KMS-11 (cell line): ENCODE measurements at regions not wholly inside any gene's neighbourhood (a gene's known extent, or its start where the extent isn't known, plus 50 kb on each side); places are given as distances from the start of the nearest gene placed in this dataset.

Experiments used
- H2AFZ ChIP-seq: fragments of 200-600 bp; sonication (generic); 2 replicates; pipeline ENCODE4 v1.6.1; 2016; ENCODE audit warnings: antibody characterized with exemption, mixed run types, low read depth
- H3K27ac ChIP-seq: fragments of 200-600 bp; sonication (generic); 2 replicates; pipeline ENCODE4 v1.6.1; 2016; ENCODE audit warnings: mild to moderate bottlenecking, mixed run types
- H3K27me3 ChIP-seq: fragments of 200-600 bp; sonication (generic); 2 replicates; pipeline ENCODE4 v1.6.1; 2017; ENCODE audit warnings: mild to moderate bottlenecking, low read depth, mixed run types, moderate library complexity; ENCODE audit not compliant: insufficient read depth
- H3K36me3 ChIP-seq: fragments of 200-600 bp; sonication (generic); 2 replicates; pipeline ENCODE4 v1.6.1; 2017; ENCODE audit warnings: mild to moderate bottlenecking, mixed run types; ENCODE audit not compliant: insufficient read depth
- H3K4me1 ChIP-seq: fragments of 200-600 bp; sonication (generic); 2 replicates; pipeline ENCODE4 v1.6.1; 2016; ENCODE audit warnings: mild to moderate bottlenecking, low read depth, mixed run types; ENCODE audit not compliant: poor library complexity, severe bottlenecking
- H3K4me2 ChIP-seq: fragments of 200-600 bp; sonication (generic); 2 replicates; pipeline ENCODE4 v1.7.0; 2016; ENCODE audit warnings: mild to moderate bottlenecking, mixed run types
- H3K4me3 ChIP-seq: fragments of 200-600 bp; sonication (generic); IDR thresholded peaks from 2 replicates; pipeline ENCODE4 v1.6.1; 2017; ENCODE audit warnings: low read depth, low read length, mixed read lengths; ENCODE audit not compliant: insufficient read depth
- H3K79me2 ChIP-seq: fragments of 200-600 bp; sonication (generic); 2 replicates; pipeline ENCODE4 v1.6.1; 2016; ENCODE audit warnings: low read depth, mixed run types; ENCODE audit not compliant: insufficient read depth
- H3K9ac ChIP-seq: fragments of 200-600 bp; sonication (generic); 2 replicates; pipeline ENCODE4 v1.6.1; 2016; ENCODE audit warnings: mild to moderate bottlenecking, mixed run types
- H4K20me1 ChIP-seq: fragments of 200-600 bp; sonication (generic); 2 replicates; pipeline ENCODE4 v1.6.1; 2016; ENCODE audit warnings: mild to moderate bottlenecking, mixed run types; ENCODE audit not compliant: insufficient read depth
- TF ChIP-seq, protein P1 (sequence below): fragments of 200-600 bp; sonication (generic); conservative IDR thresholded peaks from 2 replicates; pipeline ENCODE4 v1.6.1; 2017; ENCODE audit warnings: low read depth, mild to moderate bottlenecking, antibody characterized with exemption, low read length, moderate library complexity, mixed read lengths

DNA sequence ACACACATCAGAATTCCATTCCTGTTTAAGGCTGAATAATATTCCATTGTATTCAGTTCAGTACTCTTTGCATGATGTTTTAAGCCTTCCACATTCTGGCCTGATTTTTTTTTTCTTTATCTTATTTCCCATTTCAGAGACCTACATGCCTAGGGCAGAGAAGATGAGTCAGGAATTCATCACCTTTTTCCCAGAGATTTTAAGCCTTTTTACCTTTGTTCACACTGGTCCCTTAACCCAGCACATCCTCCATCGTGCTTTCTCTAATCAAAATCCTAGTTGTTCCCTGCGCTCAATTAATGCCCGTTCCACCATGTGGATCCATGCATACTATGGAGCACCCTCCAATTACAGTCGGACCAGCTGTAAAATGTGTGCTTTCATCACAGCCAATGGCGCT lies 245.1 kb downstream of the DHX15 start:
- H3K4me2 ChIP-seq = no peak overlapping the region
- TF ChIP-seq, protein P1, sequence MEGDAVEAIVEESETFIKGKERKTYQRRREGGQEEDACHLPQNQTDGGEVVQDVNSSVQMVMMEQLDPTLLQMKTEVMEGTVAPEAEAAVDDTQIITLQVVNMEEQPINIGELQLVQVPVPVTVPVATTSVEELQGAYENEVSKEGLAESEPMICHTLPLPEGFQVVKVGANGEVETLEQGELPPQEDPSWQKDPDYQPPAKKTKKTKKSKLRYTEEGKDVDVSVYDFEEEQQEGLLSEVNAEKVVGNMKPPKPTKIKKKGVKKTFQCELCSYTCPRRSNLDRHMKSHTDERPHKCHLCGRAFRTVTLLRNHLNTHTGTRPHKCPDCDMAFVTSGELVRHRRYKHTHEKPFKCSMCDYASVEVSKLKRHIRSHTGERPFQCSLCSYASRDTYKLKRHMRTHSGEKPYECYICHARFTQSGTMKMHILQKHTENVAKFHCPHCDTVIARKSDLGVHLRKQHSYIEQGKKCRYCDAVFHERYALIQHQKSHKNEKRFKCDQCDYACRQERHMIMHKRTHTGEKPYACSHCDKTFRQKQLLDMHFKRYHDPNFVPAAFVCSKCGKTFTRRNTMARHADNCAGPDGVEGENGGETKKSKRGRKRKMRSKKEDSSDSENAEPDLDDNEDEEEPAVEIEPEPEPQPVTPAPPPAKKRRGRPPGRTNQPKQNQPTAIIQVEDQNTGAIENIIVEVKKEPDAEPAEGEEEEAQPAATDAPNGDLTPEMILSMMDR = no peak
- H3K9ac ChIP-seq = no peak overlapping the region
- no peak overlapping the region for H3K4me3 ChIP-seq
- no peak overlapping the region for H3K27ac ChIP-seq
- no peaks in the 10 kb centered on the region for H3K27me3 ChIP-seq
- H3K79me2 ChIP-seq = no peaks in the 10 kb centered on the region
- no peaks in the 10 kb centered on the region for H4K20me1 ChIP-seq
- no peaks in the 10 kb centered on the region for H3K36me3 ChIP-seq
- H3K4me1 ChIP-seq = no peaks in the 10 kb centered on the region
- H2AFZ ChIP-seq = no peak overlapping the region

DNA sequence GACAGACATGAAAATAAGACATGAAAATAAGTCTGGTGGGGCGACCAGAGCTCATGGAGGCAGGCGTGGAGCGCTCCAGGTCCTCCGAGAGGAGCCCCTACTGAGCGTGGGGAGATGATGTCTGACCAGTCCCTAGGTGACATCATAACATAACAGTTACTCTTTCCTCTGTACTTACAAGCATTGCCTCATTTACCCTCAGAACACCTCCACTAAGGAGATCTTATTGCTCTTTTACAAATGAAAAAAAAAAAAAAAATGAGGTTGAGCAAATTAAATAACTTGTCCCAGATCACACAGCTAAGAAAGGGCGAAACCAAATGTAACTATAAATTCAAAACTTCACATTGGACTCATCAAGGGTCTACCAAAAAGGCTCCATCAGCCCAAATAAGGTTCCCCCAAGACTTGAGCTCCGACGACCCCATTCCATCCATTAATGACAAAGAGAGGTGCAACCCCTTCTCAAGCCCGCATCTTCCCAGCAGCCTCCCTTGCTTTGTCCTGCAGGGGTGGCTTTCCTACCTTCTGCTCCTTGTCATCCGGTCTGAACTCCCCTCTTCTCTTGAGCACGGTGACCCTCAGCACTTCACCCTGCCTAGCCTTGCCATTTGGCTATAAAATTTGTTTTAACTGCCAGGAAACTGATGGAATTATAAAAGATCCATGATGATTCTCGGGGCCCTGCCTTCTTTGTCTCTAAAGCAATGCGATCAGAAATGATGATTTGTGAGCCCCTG lies 246.7 kb downstream of the DHX15 start:
- Histone ChIP-seq H3K27ac (no peak overlapping the region), H2AFZ (no peak overlapping the region), H3K4me1 (no peaks in the 10 kb centered on the region), H3K4me2 (no peak overlapping the region), H3K4me3 (no peak overlapping the region), H3K9ac (no peak overlapping the region), H3K27me3 (no peaks in the 10 kb centered on the region), H4K20me1 (no peaks in the 10 kb centered on the region), H3K79me2 (no peaks in the 10 kb centered on the region), H3K36me3 (no peaks in the 10 kb centered on the region)
- TF ChIP-seq, protein P1 = no peak

DNA sequence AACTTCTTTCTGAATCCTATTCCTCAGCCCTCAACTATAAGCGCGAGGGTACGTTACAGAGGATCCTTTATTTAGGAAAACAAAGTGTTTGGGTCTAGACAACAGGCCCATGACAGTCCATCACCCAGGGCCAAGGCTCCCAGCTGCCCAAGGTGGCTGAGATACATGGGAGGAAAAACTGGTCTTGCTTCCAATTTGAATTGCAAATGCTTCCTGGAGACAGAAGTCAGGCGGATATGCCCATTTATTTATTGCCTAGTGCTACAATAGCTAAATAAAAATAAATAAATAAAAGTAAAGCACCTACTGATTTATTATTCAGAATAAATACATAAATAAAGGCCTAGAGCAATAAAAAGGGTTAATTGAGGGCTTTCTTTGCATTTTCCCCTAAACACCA lies 248.7 kb downstream of the DHX15 start:
- TF ChIP-seq, protein P1 = no peak
- no peak overlapping the region for H2AFZ ChIP-seq

DNA sequence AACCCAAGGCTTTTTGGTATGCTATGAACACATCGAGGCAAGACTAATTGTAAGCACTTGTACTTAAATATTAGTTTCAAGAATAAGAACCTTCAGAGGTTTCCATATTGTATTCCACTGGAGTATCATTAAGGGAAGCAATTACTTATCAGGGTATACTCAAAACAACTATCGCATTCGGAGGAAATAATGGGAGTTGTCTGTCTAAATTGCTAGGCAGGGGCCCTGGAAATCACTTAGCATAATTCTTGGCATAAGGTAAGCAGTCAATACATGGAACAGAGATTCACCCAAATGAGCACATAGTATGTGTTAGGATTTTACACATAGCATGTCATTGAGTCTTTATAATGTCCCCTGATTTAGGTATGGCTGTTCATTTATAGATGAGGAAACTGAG lies 249.4 kb downstream of the DHX15 start:
- Histone ChIP-seq H3K79me2 (no peaks in the 10 kb centered on the region), H3K9ac (no peak overlapping the region), H3K36me3 (no peaks in the 10 kb centered on the region), H2AFZ (no peak overlapping the region), H4K20me1 (no peaks in the 10 kb centered on the region), H3K27me3 (no peaks in the 10 kb centered on the region), H3K27ac (no peak overlapping the region), H3K4me2 (no peak overlapping the region), H3K4me1 (no peaks in the 10 kb centered on the region), H3K4me3 (no peak overlapping the region)
- TF ChIP-seq, protein P1 = no peak

More for the DNA sequence above, 248.7 kb downstream of the DHX15 start:
- H3K36me3 ChIP-seq = no peaks in the 10 kb centered on the region
- no peaks in the 10 kb centered on the region for H3K79me2 ChIP-seq
- H3K4me2 ChIP-seq = no peak overlapping the region
- H4K20me1 ChIP-seq = no peaks in the 10 kb centered on the region
- H3K27ac ChIP-seq = no peak overlapping the region
- H3K4me3 ChIP-seq = no peak overlapping the region
- no peaks in the 10 kb centered on the region for H3K4me1 ChIP-seq
- H3K27me3 ChIP-seq = no peaks in the 10 kb centered on the region
- no peak overlapping the region for H3K9ac ChIP-seq
